Tibial nerve (tissue), 4 donors: ENCODE measurements at regions not wholly inside any gene's neighbourhood (a gene's known extent, or its start where the extent isn't known, plus 50 kb on each side); places are given as distances from the start of the nearest gene placed in this dataset.

Experiments used
- CTCF ChIP-seq, 5 experiments: fragments of 200-600 bp in 3 of 5; fragments of 450-650 bp in 2 of 5; sonication (generic) in 3 of 5; IDR thresholded peaks; one replicate each; pipeline ENCODE4 v1.5.1; 2016 to 2019; ENCODE audit warnings: antibody characterized with exemption in 5 of 5, mild to moderate bottlenecking in 3 of 5, moderate library complexity in 2 of 5
- EP300 ChIP-seq, 2 donors: sonication (generic); formaldehyde crosslinking; IDR thresholded peaks; one replicate each; pipeline ENCODE4 v1.6.1; 2017; ENCODE audit warnings: antibody characterized with exemption in 2 of 2, mild to moderate bottlenecking in 1 of 2
- POLR2A ChIP-seq, 2 donors: fragments of 450-650 bp; IDR thresholded peaks; one replicate each; pipeline ENCODE4 v1.6.1; 2017; ENCODE audit warnings: antibody characterized with exemption in 2 of 2, mild to moderate bottlenecking in 2 of 2, moderate library complexity in 2 of 2

GRCh38 chr11:134628426-134628825, 216.4 kb upstream of the B3GAT1 start:
- TF ChIP-seq POLR2A (IDR thresholded peaks at IDR 0.05) (no peak), CTCF (IDR thresholded peaks at IDR 0.05) (no peak), EP300 (IDR thresholded peaks at IDR 0.05) (no peak)
